ENCODE measurements at regions not wholly inside any gene's neighbourhood (a gene's known extent, or its start where the extent isn't known, plus 50 kb on each side); places are given as distances from the start of the nearest gene placed in this dataset.

DNA sequence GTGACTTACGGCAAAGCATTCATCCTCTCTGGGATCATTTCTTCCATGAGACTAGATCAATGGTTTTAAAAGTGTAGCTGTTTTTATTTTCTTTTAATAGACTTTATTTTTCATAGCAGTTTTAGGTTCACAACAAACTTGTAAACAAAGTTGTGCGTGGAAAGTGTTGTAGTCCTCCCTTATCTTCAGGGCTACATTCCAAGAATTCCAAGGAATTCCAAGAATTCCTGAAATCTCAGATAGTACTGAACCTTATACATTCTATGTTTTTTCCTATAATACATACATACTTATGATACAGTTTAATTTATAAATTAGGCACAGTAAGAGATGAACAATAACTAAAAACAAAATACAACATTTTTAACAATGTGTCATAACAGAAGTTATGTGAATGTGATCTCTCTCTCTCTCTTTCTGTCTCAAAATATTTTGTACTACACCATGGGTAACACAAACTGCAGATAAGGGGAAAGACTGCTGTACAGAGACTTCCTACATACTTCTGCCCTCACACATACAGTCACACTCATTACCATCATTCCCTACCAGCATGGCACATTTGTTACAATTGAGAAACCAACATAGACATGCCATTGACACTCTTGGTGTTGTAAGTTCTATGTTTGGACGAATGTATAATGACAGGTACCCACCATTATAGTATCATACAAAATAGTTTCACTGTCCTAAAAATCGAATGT, 1933.2 kb upstream of the WWC1 start:
- no peaks in the 10 kb centered on the region for H3K36me3 ChIP-seq (ENCODE audit: control insufficient read depth, insufficient read depth, low read length)
- no peaks in the 10 kb centered on the region for H3K27me3 ChIP-seq (ENCODE audit: control insufficient read depth, insufficient read depth, low read length)
- DNase-seq (ENCODE audit: low read depth): no peak
- H3K4me3 ChIP-seq (ENCODE audit: low read depth, low read length): no peak overlapping the region
- no peak for TF ChIP-seq CTCF (IDR thresholded peaks at IDR 0.05; ENCODE audit: insufficient read depth, low read length, poor library complexity, severe bottlenecking)

GRCh38 chr5:166363087-166363760, 1928.2 kb upstream of the WWC1 start:
- Histone ChIP-seq H3K4me3 (ENCODE audit: low read depth, low read length) (no peak overlapping the region), H3K27me3 (ENCODE audit: control insufficient read depth, insufficient read depth, low read length) (no peaks in the 10 kb centered on the region), H3K36me3 (ENCODE audit: control insufficient read depth, insufficient read depth, low read length) (no peaks in the 10 kb centered on the region)
- no peak for TF ChIP-seq CTCF (IDR thresholded peaks at IDR 0.05; ENCODE audit: insufficient read depth, low read length, poor library complexity, severe bottlenecking)
- DNase-seq (ENCODE audit: low read depth): no peak

DNA sequence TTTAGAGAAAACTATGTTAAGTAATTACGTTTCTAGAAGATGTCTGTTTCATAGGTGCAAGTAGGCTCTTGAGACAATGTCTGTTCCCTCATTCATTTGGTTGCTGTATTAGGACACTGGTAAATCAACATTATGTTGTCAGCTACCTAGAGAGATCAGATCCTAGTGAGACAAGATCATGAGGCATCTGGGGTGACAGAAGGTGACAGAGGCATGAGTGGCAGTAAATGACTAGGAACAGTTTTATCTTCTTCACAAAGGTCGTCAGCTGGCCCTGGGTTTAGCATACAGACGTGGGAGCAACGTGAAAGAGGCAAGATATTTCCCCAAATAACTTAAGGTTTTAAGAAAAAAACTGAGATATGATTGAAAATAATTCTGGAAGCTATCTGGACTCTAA, 1926.3 kb upstream of the WWC1 start:
- TF ChIP-seq CTCF (IDR thresholded peaks at IDR 0.05; ENCODE audit: insufficient read depth, low read length, poor library complexity, severe bottlenecking): no peak
- Histone ChIP-seq H3K27me3 (ENCODE audit: control insufficient read depth, insufficient read depth, low read length) (no peaks in the 10 kb centered on the region), H3K36me3 (ENCODE audit: control insufficient read depth, insufficient read depth, low read length) (no peaks in the 10 kb centered on the region), H3K4me3 (ENCODE audit: low read depth, low read length) (no peak overlapping the region)
- DNase-seq (ENCODE audit: low read depth): no peak

GRCh38 chr5:166367391-166367790, 1924.1 kb upstream of the WWC1 start:
- H3K36me3 ChIP-seq (ENCODE audit: control insufficient read depth, insufficient read depth, low read length): no peaks in the 10 kb centered on the region
- DNase-seq (ENCODE audit: low read depth): no peak
- TF ChIP-seq CTCF (IDR thresholded peaks at IDR 0.05; ENCODE audit: insufficient read depth, low read length, poor library complexity, severe bottlenecking): no peak
- no peak overlapping the region for H3K4me3 ChIP-seq (ENCODE audit: low read depth, low read length)
- H3K27me3 ChIP-seq (ENCODE audit: control insufficient read depth, insufficient read depth, low read length): no peaks in the 10 kb centered on the region

DNA sequence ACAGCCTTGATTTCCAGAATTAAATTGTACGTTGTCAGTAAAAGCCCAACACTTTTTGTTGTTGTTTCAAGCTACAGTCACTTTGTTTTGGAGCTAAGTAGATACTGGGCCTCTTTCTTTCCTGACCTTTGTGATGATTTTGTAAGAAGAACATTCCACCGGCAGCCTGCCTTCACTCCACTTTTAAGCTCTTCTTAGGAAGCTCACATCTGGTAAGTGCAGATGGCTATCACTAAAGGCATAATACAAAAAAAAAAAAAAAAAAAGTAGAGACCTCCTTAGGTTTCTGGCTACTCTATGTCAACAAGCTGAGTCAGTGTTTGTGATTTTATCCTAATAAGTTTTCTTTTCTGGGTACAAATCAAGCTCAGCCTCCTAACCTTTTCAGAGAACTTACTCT, 1922.1 kb upstream of the WWC1 start:
- Histone ChIP-seq H3K36me3 (ENCODE audit: control insufficient read depth, insufficient read depth, low read length) (no peaks in the 10 kb centered on the region), H3K27me3 (ENCODE audit: control insufficient read depth, insufficient read depth, low read length) (no peaks in the 10 kb centered on the region), H3K4me3 (ENCODE audit: low read depth, low read length) (no peak overlapping the region)
- TF ChIP-seq CTCF (IDR thresholded peaks at IDR 0.05; ENCODE audit: insufficient read depth, low read length, poor library complexity, severe bottlenecking): no peak
- DNase-seq (ENCODE audit: low read depth): no peak

- H3K36me3 ChIP-seq (ENCODE audit: control insufficient read depth, insufficient read depth, low read length): no peaks in the 10 kb centered on the region
- no peak for DNase-seq (ENCODE audit: low read depth)
- no peak for TF ChIP-seq CTCF (IDR thresholded peaks at IDR 0.05; ENCODE audit: insufficient read depth, low read length, poor library complexity, severe bottlenecking)
- H3K4me3 ChIP-seq (ENCODE audit: low read depth, low read length): no peak overlapping the region
- H3K27me3 ChIP-seq (ENCODE audit: control insufficient read depth, insufficient read depth, low read length): no peaks in the 10 kb centered on the region
These were observed 1921.6 kb upstream of the WWC1 start for GRCh38 chr5:166369807-166370206.

All from kidney epithelial cell (primary cell).